ENCODE measurements at regions not wholly inside any gene's neighbourhood (a gene's known extent, or its start where the extent isn't known, plus 50 kb on each side); places are given as distances from the start of the nearest gene placed in this dataset.

DNA sequence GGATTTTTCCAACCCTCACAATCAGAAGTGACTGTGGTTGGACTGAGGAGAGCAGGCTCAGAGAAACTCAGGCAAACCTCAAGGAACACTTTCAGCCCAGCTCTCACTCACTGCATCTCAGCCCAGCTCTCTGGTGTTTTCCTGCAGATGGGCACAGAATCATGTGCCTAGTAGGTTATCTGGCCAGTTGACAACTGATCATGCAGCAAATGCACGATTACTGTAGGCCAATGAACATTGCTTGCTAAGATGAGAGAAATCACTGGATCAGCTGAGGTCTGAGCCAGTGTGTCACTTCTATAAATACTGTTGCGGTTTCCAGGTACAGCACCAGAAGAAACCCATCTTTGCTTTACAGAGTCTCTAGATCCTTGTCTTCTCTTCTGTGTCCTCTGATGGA is 540.5 kb downstream of the CD83 start:
- FAIRE-seq (no peak), DNase-seq (ENCODE audit: extremely low spot score, insufficient read length, low read depth) (no peak)

DNA sequence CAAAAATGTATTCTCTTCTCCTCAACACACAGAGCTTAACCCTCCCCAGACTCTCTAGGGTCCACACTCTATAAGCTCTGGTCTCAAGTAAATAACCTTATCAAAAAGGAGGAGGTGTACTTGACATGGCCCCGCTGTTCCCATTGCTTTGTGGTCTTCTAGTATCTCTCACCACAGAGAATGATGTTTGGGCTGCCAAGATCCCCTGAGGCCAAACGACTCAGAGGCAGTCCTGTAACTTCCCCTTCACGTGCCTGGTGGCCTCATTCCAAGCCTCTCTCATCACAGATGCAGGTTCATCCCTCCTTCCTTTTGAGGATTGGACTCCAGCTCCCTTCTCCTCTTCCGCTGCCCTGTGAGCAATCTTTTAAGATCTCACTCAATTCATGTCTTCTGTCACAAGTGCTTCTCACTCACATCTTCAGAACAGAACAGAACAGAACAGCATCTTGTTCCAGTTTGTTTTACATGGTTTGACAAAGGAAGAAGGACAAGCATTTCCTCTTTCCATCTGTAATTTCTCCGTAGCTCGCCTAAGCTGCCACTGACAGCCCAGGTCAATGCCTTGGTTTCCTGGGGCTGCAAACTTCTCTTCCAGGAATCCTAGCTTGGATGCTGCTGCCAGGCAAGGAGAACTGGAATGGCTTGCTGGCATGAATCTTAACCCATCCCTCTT is 541.5 kb downstream of the CD83 start:
- DNase-seq (ENCODE audit: extremely low spot score, insufficient read length, low read depth) (no peak), FAIRE-seq (no peak)

DNA sequence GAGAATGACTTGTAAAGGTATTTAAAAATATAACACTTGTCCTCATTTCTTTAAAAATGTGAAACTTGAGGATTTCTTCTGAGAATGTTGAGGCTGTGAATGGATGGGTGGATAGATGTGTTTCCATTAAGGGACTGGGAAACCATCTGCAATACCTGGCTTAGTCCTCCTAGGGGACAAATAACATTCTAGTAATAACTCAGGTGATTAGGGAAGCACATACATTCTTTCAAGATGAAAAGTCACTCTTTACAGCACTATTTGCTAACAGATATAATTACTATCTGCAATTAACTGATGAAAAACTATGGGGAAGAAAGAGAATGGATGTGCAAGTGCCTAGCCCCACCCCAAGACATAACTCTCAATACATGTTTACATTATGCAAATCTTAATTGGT is 542.3 kb downstream of the CD83 start:
- FAIRE-seq (no peak), DNase-seq (ENCODE audit: extremely low spot score, insufficient read length, low read depth) (no peak)

DNA sequence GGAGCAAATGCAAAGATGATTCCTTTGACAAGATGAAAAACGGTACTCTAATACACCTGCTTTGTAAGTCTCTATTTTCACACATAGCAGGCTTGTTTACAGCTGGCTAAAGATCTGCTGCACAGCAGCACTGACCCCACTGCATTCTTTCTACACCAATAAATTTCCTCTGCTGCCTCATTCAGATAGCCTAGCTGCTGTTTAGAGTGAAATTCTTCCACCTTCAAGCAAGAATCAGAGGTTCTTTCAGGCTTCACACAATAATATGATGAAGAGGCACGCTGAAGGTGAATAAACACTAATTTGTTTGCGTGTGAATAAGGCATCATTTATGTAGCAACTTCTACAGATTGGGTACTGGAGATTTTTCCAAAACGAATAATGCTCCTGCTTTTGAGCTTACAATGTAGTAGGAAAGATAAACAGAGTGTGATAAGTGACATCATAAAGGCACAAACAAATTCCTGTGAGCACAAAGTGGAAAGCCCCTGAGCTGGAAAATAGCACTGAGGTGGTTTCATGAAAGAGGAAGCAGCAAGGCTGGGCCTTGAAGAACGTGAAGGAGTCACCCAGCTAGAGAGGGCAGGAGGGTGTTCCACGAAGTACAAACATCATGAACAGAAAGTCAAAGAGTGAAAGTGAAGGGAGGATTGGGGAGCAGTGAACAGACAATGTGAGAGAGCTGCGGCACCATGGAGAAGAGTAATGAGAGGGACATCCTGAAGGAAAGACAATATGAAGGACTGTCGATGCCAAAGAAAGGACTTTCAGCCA is 543.4 kb downstream of the CD83 start:
- no peak for DNase-seq (ENCODE audit: extremely low spot score, insufficient read length, low read depth)
- peak; percentile 49 for FAIRE-seq

DNA sequence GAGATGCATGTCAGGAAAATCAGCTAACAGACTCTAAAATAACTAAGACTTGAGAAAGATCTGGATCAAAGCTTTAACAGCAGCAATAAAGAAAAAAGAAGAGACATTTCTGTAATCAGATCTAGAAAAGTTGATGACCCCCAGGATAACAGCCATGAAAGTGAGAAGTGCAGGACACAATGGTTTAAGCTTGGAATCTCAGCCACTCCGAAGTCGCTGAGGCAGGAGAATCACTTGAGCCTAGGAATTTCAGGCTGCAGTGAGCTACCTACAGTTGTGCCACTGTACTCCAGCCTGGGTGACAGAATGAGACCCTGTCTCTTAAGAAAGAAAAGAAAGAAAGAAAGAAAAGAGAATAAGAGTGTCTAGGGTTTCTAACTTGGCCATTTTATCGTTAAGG is 544.1 kb downstream of the CD83 start:
- DNase-seq (ENCODE audit: extremely low spot score, insufficient read length, low read depth): no peak
- no peak for FAIRE-seq

DNA sequence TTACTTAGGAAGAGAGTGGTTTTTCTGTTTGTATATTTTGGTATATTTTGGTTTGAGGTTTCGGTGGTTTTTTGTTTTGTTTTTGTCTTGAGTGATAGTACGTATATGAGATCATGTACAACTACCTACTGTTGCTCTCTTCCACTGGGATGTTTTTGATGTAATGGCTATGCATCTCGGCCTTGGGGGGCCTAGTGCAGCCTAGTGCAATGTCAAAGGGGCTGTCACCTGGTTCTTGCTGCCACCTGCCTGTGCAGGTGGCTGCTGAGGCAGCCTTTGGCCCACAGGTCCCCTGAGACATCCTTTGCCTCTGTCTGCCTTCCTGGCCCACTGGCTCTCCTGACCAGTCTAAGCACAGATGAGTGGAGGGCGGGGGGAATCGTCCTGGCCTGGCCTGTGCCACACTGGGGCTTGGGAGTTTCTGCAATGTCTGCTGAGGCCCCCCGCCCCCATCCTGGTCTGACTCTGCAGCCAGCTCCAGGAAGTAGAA is 546.6 kb downstream of the CD83 start:
- peak; percentile 65 for FAIRE-seq
- no peak for DNase-seq (ENCODE audit: extremely low spot score, insufficient read length, low read depth)

DNA sequence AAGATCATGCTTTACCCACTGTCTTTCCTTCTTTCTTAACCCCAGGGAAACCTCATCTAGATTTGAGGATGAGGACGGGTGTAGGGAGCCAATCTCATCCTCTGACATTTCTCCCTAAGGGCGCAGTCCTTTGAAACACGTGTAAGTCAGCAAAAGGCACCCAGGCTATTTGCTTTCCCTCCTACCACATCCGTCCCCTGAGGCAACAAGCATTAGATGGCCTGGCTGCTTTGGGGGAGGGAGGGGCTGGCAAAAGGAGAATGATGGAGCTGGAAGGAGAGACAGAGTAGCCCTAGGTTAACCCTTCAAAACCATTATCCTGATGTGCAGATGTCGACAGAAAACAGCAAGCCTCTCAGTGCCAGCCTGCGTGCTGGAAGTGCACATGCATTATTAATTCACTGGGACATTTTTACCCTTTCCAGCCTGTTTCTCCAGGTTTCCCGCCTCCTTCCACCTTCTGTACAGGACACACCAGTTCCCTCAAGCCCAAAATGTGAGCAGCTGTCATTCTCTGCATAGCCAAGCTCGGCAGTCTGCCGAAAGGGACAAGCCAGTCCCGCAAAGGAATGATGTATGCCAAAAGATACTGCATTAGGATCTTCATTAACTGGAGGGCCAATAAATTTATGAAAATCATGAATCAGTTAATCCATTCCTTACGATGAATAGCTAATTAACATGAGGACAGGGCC is 547.2 kb downstream of the CD83 start:
- DNase-seq (ENCODE audit: extremely low spot score, insufficient read length, low read depth): no peak
- no peak for FAIRE-seq

DNA sequence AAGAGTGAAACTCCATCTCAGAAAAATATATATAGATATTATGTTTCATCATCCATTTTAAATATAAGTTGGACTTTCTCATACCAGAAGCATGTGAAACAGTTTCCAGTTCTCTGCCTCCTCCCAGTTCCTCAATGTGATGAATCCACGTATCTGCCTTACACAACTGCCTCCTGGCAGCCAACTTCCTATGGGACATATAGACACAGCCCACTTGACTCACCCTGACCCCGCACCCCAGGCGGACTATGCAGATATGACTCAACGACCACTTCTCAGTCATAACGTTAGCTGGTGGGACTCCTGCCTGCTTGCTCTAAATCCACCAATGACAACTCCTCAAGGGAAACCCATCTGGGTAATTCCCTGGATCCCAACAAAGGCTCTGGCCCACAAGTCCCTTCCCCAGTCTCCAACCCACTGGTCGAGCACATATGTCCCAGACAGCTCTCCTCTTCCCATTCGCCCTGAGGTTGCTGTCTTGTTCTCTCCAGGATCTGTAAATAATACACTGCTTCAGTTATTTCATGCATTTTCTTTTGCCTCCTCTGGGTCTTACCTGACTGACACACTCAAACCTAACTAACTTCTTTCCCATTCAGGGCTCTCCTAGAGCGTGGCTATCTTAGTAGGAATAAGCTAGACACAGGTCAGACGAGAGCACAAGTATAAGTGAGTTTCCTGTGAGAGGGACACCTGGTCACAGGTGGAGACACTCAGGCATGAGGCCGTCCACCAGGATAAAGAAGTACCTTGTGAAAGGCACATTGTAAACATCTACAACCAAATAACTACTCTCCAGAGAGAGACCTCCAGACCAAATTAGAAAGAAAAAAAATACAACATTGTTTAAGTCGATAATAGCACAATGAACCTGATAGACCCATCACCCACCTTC is 548.5 kb downstream of the CD83 start:
- DNase-seq (ENCODE audit: extremely low spot score, insufficient read length, low read depth) (no peak), FAIRE-seq (no peak)

DNA sequence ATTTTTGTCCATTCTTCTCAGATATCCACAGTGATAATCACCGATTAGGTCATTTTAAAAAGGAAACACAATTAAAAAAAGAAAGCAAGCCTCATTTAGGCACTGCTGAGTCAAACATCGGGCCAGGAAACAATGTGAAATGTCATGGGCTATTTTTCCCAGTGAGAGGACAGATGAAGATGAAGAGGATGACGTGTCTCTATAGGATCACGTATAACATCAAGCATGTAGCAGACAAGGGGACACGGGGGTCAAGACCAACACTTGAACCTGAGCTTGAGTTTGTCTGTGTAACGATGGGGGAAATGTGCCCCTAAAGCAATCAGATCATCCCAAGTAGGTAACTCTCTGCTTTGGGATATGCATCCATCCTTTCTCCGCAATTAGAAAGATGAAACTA is 553.2 kb downstream of the CD83 start:
- FAIRE-seq (no peak), DNase-seq (ENCODE audit: extremely low spot score, insufficient read length, low read depth) (no peak)

DNA sequence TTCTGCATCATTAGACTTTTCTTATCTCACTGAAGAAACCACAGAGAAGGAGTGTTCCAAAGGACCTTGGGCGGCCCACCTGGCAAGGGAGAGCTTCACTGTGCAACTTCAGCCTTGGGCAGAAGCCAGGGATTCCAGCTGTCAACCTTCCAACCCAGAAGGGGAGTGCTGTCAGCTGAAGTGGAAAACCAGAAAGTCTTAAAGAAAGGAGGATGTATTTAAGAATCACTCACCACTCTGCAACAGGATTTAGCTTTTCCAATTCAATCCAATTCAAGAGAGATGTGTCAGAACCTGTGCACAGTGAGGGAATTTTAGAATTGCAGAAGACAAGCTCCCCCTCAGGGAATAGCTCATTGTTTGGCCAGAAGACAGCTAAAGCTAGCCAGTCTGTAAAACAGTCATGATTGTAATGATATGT is 553.7 kb downstream of the CD83 start:
- FAIRE-seq (no peak), DNase-seq (ENCODE audit: extremely low spot score, insufficient read length, low read depth) (no peak)

DNA sequence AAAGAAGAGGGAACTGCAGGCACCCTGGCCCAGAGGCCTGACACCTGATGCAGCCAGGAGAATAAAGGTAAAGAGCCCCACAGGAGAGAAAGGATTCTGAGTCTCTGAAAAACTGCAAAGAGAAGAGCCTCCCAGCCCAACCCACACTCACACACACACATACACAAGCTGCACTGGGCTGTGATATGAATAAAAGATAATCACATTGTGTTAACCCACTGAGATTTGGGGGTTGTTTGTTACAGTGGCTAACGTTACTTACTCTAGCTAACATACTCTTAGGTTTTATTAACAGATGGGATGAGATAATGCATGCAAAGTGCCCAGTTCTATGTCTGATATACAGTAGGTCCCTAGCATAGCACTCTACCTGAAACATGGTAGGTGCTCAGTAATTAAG is 554.4 kb downstream of the CD83 start:
- DNase-seq (ENCODE audit: extremely low spot score, insufficient read length, low read depth) (no peak), FAIRE-seq (no peak)

DNA sequence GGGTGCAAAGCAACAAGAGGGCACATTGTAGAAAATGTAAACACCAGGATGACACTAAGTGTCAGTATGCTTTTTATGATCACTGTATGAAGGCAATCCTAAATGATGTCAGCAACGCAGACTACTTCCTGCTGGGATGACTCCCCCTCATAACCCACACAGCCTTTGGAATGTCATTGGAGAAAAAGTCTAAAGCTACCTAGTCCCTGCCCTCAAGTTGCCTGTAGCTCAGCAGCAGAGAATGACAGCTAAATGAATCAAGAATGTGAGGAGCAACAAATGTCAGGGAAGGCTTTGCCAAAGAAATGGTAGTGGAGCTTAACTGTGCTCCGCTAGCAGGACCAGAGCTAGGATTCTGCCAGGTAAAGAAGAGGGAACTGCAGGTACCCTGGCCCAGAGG is 555.6 kb downstream of the CD83 start:
- FAIRE-seq: no peak
- DNase-seq (ENCODE audit: extremely low spot score, insufficient read length, low read depth): no peak

DNA sequence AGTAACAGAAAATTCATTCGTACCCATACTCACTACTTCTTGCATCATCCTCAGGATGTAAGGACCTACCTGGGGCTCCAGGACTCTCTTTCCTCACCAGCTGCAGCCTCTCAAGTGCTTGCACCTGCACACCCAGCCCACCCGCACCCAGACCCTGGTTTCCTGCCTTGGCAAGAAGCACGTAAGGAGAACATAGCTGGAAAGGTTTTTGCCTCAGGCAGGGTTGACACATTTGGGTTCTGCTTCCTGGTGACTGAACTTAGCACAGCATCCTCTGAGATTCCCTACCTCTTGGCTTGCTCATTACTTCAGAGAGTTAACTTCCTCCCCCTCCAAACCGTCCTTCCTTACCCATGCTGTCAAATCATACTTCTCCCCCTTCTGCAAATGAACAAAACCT is 556.9 kb downstream of the CD83 start:
- no peak for FAIRE-seq
- DNase-seq (ENCODE audit: extremely low spot score, insufficient read length, low read depth): no peak

DNA sequence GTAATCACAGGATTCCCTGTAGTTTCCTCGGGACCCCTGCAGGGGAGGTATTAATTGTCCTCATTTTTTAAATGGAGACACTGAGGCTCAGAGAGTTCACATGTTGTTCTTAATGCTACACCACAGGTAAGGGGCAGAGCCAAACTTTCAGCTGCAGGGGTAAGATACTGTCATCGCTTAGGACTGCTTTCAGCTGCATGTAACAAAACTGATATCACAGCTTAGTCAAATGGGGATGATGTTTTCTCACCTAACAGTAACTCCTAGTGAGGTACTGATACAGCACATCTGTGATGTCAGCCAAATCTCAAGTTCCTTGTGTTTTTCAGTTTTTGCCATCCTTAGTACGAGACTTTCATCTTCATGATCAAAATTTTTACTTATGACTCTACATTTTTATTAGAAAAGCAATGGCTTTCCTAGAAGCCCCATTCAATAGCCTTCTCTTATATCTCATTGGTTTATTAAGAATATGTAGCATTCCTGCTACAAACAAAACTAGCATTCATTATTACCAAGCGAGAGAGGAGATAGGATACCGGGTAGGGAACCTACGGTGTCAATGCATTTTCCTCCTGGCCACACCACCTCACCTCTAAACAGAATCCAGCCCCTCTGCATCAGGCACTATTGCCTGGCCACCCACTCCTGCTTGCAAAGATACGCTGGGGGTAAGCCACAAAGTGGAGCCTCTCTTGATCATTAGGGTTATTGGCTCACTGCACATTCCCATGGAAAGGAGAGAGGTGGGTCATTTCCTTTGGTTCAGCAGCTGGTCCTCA is 557.5 kb downstream of the CD83 start:
- no peak for FAIRE-seq
- DNase-seq (ENCODE audit: extremely low spot score, insufficient read length, low read depth): no peak

DNA sequence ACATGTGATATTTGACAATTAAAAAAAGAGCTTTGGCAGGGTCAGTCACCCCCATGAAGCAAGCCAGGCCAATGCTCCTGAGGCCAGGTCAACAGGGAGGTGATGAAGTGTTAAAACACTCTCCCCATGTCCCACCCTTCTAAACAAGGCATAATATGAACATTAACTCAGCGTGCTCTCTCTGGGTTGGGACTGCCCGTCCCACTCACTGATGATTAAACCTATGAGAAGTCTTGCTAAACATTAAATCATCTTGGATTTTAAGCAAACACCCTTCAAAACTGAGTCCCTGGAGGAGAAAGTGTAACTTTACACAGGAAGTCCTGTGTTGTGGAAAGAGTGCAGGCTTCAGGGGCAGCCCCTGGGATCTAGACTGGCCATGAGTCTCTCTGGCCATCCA is 558.5 kb downstream of the CD83 start:
- no peak for DNase-seq (ENCODE audit: extremely low spot score, insufficient read length, low read depth)
- FAIRE-seq: no peak

DNA sequence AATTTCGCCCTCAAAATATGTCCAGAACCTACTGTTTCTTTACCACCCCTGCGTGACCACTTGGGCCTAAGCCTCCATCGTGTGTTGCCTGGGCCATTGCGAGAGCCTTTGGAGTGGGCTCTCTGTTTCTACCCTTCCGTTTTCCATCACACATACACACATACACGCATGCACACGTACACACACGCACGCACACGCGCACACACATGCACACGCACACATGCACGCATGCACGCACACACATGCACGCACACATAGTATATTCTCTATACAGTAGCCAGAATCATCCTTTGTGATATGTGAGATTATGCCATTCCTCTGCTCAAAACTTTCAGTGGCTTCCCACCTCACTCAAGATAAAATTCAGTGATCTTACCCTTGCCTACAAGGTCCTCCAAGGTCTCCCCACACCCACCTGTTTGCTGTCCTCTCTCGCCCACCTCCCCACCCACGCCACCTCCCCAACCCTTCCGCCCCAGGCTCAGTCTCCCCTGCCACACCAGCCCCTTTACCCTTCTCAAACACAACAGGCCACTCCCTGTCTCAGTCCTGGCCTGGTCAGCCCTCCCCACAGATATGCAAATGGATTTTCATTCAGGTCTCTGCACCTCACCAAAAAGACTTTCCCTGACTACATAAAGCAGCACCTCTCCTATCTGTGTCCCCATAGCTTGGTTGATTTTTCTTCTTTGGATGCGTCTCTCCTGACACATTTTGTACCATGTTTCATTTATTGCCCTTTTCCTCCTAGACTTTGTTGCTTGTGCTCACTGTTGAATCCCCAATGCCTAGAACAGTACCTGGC is 559.6 kb downstream of the CD83 start:
- DNase-seq (ENCODE audit: extremely low spot score, insufficient read length, low read depth) (no peak), FAIRE-seq (no peak)

DNA sequence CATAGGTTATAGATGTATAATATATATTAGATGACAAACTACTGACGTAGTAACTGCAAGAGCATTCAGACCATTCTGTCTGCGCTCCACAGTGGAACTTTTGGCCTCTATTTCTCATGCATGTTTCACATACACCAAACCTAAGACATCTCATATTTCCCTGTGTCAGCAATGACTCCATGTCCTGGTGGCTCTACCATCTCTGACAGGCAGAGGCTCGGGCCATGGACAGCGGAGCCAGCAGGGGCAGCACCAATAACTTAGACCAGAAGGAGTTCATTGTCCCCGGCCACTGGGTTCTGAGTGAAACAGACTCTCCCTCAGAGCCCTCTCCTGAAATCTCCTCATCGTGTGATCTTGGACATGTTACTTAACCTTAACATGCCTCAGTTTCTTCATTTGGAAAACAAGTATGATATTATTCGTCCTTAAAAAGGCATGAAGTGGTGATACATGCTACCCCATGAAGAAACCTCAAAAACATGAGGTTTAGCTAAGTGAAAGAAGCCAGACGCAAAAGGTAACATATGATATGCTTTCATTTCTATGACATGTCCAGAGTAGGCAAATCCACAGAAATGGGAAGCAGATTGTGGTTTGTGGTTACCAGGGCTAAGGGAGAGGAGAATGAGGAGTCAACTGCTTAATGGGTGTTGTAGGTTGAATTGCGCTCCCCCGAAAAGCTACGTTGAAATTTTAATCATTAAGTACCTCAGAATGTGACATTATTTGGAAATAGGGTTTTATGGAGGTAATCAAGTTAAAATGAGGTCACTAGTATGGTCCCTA is 564.0 kb upstream of the JARID2 start:
- DNase-seq (ENCODE audit: extremely low spot score, insufficient read length, low read depth) (no peak), FAIRE-seq (no peak)

DNA sequence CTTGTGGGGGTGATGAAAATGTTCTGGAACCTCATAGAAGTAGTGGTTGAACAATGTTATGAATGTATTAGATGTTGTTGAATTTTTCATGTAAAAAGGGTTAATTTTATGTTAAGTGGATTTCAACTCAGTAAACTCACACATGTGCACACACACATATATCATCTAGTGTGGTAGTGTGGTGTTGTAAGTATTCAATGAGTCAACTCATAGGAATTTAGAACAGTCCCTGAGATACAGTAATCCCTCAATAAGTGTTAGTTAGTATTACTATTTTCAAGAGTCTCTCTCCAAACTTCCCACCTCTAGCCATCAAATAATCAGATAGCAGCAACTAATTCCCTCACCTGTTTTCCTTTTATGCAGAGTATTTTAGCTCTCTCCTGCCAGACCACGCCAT is 563.1 kb upstream of the JARID2 start:
- FAIRE-seq: no peak

More for the DNA sequence above, 563.1 kb upstream of the JARID2 start:
- no peak for DNase-seq (ENCODE audit: extremely low spot score, insufficient read length, low read depth)

Measured in GM18507 (cell line).